Jurkat, Clone E6-1 (cell line): ENCODE measurements at regions not wholly inside any gene's neighbourhood (a gene's known extent, or its start where the extent isn't known, plus 50 kb on each side); places are given as distances from the start of the nearest gene placed in this dataset.

Experiments used
- DNase-seq: peaks from one replicate; pipeline ENCODE4 v3.0.0-alpha.2; 2011; ENCODE audit warnings: low read depth, low spot score
- H3K4me3 ChIP-seq: 2 replicates; pipeline ENCODE4 v1.5.1; 2011; ENCODE audit warnings: mild to moderate bottlenecking, low read length, control low read depth, moderate library complexity

- H3K4me3 ChIP-seq, result no peak overlapping the region
- no peak for DNase-seq
These were observed 556.3 kb downstream of the RIT2 start for GRCh38 chr18:42559069-42559690.

DNA sequence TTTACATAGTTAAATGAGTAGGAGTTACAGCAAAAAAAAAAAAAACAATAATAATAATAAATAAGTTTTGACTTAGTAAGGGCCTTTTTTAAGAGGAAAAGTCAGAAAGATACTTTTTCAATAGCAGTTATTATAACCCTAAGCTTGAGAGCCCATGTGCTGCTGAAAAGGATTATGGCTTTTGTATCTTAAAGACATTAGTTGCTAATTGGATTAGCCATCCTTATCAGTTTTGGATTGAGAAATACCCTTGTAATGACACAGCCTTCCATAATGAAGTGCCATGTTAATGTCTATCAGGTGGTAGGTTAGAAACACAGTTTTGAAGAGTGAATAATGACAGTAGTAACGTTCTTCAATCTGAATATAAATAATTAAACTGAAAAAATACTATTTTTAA, 554.0 kb downstream of the RIT2 start:
- no peak overlapping the region for H3K4me3 ChIP-seq
- no peak for DNase-seq

- H3K4me3 ChIP-seq, result no peak overlapping the region
- no peak for DNase-seq
These were observed 551.5 kb downstream of the RIT2 start for GRCh38 chr18:42563995-42564394.

DNA sequence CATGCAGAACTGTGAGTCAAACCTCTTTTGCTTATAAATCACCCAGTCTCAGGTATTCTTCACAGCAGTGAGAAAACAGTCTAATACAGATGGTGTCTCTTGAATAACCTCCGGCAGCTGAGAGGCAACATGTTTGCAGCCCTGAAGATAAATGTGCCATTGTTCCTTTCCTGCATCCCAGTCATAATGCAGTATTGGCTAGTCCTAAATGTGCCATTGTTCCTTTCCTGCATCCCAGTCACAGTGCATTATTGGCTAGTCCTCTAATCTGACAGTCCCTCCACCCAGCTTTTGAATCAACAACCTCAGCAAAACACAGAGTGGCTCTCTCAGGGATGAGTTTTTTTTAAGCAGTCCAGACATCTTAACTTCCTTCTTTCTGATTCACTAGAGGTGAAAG, 550.7 kb downstream of the RIT2 start:
- H3K4me3 ChIP-seq, result no peak overlapping the region
- DNase-seq, result no peak

DNA sequence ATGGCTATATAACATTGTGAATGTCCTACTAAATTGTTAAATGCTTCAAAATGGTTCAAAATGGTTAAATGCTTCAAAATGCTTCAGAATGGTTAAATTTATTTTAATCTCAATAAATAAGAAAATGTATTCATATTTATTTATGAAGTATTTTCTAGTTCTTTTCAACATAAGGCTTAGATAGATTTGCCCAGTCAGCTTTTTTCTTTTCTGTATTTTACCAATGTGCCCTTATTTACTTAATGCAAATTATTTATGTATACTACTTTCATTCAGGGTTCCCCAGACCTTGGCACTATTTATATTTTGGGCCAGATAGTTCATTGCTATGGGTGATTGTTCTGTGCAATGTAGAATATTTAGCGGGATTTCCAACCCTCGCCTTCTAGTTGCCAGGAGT, 546.7 kb downstream of the RIT2 start:
- H3K4me3 ChIP-seq, result no peak overlapping the region
- no peak for DNase-seq

DNA sequence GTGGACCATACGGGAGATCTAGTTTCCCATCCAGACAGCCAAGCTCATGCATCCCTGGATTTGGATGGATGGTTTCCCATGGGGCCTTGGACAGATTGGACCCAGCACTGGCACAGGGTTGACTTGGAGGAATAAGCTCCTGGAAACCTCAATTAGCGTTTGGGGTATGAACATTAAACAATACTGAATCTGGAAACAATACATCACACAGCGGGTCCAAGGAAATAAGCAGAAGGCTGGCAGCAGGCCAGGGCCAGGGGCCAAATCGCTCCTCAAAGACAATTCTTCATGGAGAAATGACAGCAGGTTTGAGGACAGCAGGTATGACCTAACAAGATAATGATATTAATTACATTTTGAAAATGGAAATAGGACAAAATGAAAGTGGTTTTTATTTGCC, 540.6 kb downstream of the RIT2 start:
- DNase-seq, result no peak
- no peak overlapping the region for H3K4me3 ChIP-seq

- DNase-seq, result no peak
- no peak overlapping the region for H3K4me3 ChIP-seq
These were observed 539.4 kb downstream of the RIT2 start for GRCh38 chr18:42576124-42576523.

- no peak overlapping the region for H3K4me3 ChIP-seq
- no peak for DNase-seq
These were observed 536.7 kb downstream of the RIT2 start for GRCh38 chr18:42578792-42579191.

GRCh38 chr18:42582266-42582665, 533.2 kb downstream of the RIT2 start:
- no peak overlapping the region for H3K4me3 ChIP-seq
- DNase-seq, result no peak

- H3K4me3 ChIP-seq, result no peak overlapping the region
- DNase-seq, result no peak
These were observed 532.2 kb downstream of the RIT2 start for GRCh38 chr18:42583283-42583731.

GRCh38 chr18:42586601-42587000, 528.9 kb downstream of the RIT2 start:
- no peak for DNase-seq
- H3K4me3 ChIP-seq, result no peak overlapping the region

GRCh38 chr18:42588786-42589185, 526.7 kb downstream of the RIT2 start:
- no peak for DNase-seq
- no peak overlapping the region for H3K4me3 ChIP-seq

DNA sequence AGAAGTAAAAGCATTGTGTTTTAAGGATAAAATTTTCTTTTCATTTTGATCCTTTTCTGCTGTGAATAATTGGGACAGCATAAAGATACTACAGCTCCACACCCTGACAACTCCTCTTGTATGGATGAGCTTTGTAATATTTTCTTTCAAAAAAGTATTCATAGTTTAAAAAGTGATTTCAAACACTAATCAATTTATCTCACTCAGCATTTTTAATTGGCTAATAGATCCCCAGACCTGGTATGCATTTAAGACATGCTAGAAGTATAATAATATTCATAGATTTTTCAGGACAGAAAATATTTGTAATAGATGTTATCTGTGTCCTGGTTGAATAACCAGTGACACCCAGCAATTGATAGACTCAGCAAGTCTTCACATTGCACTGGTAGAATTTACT, 510.7 kb downstream of the RIT2 start:
- H3K4me3 ChIP-seq, result no peak overlapping the region
- no peak for DNase-seq

GRCh38 chr18:42606886-42607495, 508.5 kb downstream of the RIT2 start:
- no peak overlapping the region for H3K4me3 ChIP-seq
- no peak for DNase-seq

DNA sequence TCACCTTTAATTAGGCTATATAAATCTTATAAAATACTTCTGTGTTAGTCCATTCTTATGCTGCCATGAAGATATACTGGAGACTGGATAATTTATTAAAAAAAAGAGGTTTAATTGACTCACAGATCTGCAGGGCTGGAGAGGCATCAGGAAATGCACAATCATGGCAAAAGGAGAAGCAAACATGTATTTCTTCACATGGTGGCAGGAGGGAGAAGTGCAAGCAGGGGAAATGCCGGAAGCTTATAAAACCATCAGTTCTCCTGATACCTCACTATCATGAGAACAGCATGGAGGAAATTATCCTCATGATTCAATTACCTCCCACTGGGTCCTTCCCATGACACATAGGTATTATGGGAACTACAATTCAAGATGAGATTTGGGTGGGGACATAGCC, 504.4 kb downstream of the RIT2 start:
- no peak for DNase-seq
- no peak overlapping the region for H3K4me3 ChIP-seq

DNA sequence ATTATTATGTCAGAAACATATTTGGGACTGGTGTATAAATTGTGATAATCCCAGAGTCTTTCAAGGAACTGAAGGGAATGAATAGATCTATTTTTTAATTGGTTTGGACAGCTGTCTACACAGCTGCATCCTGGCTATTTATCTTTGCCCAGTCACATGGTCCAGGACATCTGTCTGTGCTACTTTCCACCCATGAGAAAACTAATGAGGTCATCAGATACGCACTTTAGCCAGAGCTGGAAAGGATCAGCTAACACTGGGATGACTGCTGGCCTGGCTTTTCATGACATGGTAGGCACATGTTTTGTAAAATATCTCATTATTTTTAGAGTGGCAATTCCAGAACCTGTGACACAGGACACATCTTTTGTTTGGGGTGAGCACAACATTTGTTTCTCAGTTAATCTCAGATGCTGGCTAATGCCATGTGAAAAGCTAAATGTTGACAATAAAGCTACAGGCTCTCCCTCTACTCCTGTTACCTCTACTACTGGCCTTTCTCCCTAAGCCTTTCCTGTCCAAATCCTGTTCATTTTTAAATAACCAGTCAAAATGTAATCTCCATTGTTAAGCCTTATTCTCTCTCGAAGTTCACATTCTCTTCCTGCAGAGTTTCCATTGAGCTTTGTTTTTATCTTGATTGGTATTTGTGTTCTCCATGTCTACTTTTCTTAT, 500.7 kb downstream of the RIT2 start:
- no peak overlapping the region for H3K4me3 ChIP-seq
- DNase-seq, result no peak

DNA sequence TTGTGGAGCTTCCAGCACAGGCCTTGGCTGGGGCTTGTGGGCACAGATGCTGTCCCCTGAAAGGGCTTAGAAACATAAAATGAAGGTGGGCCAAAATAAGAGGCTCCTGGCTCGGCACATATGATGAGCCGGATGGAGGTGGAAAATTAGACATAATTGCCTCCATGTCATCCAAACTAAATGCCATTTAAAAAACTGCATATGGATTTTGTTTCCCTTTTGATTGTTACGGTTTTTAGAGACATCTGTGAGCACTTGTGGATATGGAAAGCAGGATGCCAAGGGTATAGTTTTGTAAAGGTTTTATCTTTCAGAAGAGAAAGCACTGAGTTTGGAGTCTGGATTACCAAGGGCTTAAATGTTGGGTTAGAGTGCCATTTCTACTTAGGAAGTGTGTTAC, 498.3 kb downstream of the RIT2 start:
- DNase-seq, result no peak
- H3K4me3 ChIP-seq, result no peak overlapping the region

DNA sequence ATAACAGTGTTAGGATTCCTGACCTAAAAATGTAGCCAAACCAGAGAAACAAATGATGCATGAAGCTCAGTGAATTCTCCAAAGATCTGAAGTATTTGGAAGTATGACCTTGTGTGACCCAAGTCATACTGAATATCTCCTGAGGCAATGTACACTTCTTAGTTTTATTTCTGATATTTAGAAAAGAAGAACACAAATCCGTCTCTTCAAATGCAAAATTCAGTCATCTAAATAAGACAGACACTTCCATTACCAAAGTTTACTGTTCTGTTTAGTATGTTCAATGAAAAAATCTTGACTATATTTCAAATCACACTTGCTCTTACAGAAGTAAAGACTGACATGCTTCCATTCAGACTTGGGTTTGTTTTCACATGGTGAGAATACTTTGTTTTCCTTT, 495.7 kb downstream of the RIT2 start:
- no peak for DNase-seq
- H3K4me3 ChIP-seq, result no peak overlapping the region

GRCh38 chr18:42620657-42621056, 494.8 kb downstream of the RIT2 start:
- no peak overlapping the region for H3K4me3 ChIP-seq
- DNase-seq, result no peak

- no peak for DNase-seq
- H3K4me3 ChIP-seq, result no peak overlapping the region
These were observed 491.6 kb downstream of the RIT2 start for GRCh38 chr18:42623935-42624334.

GRCh38 chr18:42632801-42633200, 482.7 kb downstream of the RIT2 start:
- DNase-seq, result no peak
- H3K4me3 ChIP-seq, result no peak overlapping the region
